Osteoblast (primary cell): ENCODE measurements at regions not wholly inside any gene's neighbourhood (a gene's known extent, or its start where the extent isn't known, plus 50 kb on each side); places are given as distances from the start of the nearest gene placed in this dataset.
A peak's percentile ranks its signal among the peaks of the same experiment; 100 is the strongest.

ENCODE experiments used
- DNase-seq: peaks from one replicate; pipeline ENCODE4 v3.0.0; 2011; ENCODE audit warnings: low spot score, mixed read lengths; ENCODE audit not compliant: insufficient read length; ENCODE audit errors: missing footprints
- H2AFZ ChIP-seq: 2 replicates; pipeline ENCODE4 v1.6.0; 2011; ENCODE audit warnings: mild to moderate bottlenecking, low read length
- H3K27ac ChIP-seq: 2 replicates; pipeline ENCODE4 v1.5.1; 2011; ENCODE audit warnings: mild to moderate bottlenecking, low read depth, low read length, moderate library complexity
- H3K27me3 ChIP-seq: 2 replicates; pipeline ENCODE4 v1.6.0; 2012; ENCODE audit warnings: mild to moderate bottlenecking, control low read depth, inconsistent platforms, low read length, moderate library complexity; ENCODE audit not compliant: insufficient read depth
- H3K36me3 ChIP-seq: 2 replicates; pipeline ENCODE4 v1.5.1; 2011; ENCODE audit warnings: mild to moderate bottlenecking, low read length, control low read depth, moderate library complexity; ENCODE audit not compliant: insufficient read depth
- H3K4me1 ChIP-seq: 2 replicates; pipeline ENCODE4 v1.5.1; 2011; ENCODE audit warnings: mild to moderate bottlenecking, low read length, control low read depth, moderate library complexity; ENCODE audit not compliant: insufficient read depth
- H3K4me2 ChIP-seq: 2 replicates; pipeline ENCODE4 v1.6.0; 2011; ENCODE audit warnings: mild to moderate bottlenecking, low read length; ENCODE audit not compliant: insufficient read depth
- H3K4me3 ChIP-seq: fragments of 200-600 bp; sonication (generic); 3 replicates; pipeline ENCODE4 v1.5.1; 2012; ENCODE audit warnings: mild to moderate bottlenecking, low read length, inconsistent platforms; ENCODE audit not compliant: insufficient read depth
- H3K79me2 ChIP-seq: 2 replicates; pipeline ENCODE4 v1.6.0; 2012; ENCODE audit warnings: mild to moderate bottlenecking, low read length, control low read depth, inconsistent platforms; ENCODE audit not compliant: insufficient read depth
- H3K9me3 ChIP-seq: 2 replicates; pipeline ENCODE4 v1.5.1; 2011; ENCODE audit warnings: low read depth, low read length, control low read depth
- H4K20me1 ChIP-seq: 2 replicates; pipeline ENCODE4 v1.6.0; 2012; ENCODE audit warnings: mild to moderate bottlenecking, low read length, control low read depth; ENCODE audit not compliant: insufficient read depth
- TF ChIP-seq, protein P1 (sequence below): IDR thresholded peaks from 2 replicates; pipeline ENCODE4 v1.5.1; 2011; ENCODE audit warnings: mild to moderate bottlenecking, low read depth, low read length, moderate library complexity; ENCODE audit errors: extremely low read depth

GRCh38 chr2:45218297-45218696 lies 209.0 kb upstream of the SIX2 start:
- H3K36me3 ChIP-seq, result no peaks in the 10 kb centered on the region
- H3K27ac ChIP-seq, result no peak overlapping the region
- H3K9me3 ChIP-seq, result no peaks in the 10 kb centered on the region
- H3K4me2 ChIP-seq, result no peak overlapping the region
- H3K27me3 ChIP-seq, result peaks cover 5% of the 10 kb centered on the region
- no peak overlapping the region for H2AFZ ChIP-seq
- peaks cover 4% of the 10 kb centered on the region for H3K4me1 ChIP-seq
- H3K79me2 ChIP-seq, result no peaks in the 10 kb centered on the region
- TF ChIP-seq, protein P1, sequence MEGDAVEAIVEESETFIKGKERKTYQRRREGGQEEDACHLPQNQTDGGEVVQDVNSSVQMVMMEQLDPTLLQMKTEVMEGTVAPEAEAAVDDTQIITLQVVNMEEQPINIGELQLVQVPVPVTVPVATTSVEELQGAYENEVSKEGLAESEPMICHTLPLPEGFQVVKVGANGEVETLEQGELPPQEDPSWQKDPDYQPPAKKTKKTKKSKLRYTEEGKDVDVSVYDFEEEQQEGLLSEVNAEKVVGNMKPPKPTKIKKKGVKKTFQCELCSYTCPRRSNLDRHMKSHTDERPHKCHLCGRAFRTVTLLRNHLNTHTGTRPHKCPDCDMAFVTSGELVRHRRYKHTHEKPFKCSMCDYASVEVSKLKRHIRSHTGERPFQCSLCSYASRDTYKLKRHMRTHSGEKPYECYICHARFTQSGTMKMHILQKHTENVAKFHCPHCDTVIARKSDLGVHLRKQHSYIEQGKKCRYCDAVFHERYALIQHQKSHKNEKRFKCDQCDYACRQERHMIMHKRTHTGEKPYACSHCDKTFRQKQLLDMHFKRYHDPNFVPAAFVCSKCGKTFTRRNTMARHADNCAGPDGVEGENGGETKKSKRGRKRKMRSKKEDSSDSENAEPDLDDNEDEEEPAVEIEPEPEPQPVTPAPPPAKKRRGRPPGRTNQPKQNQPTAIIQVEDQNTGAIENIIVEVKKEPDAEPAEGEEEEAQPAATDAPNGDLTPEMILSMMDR, result no peak
- no peak overlapping the region for H3K4me3 ChIP-seq
- DNase-seq, result no peak
- no peaks in the 10 kb centered on the region for H4K20me1 ChIP-seq

GRCh38 chr2:45216118-45216517 lies 206.9 kb upstream of the SIX2 start:
- no peak overlapping the region for H3K27ac ChIP-seq
- H3K4me3 ChIP-seq, result no peak overlapping the region
- no peaks in the 10 kb centered on the region for H3K9me3 ChIP-seq
- peaks cover 5% of the 10 kb centered on the region for H3K27me3 ChIP-seq
- DNase-seq, result no peak
- no peaks in the 10 kb centered on the region for H4K20me1 ChIP-seq
- no peaks in the 10 kb centered on the region for H3K79me2 ChIP-seq
- peaks cover 4% of the 10 kb centered on the region for H3K4me1 ChIP-seq
- no peak overlapping the region for H2AFZ ChIP-seq
- no peaks in the 10 kb centered on the region for H3K36me3 ChIP-seq
- TF ChIP-seq, protein P1, result no peak
- H3K4me2 ChIP-seq, result no peak overlapping the region

- peaks cover 5% of the 10 kb centered on the region for H3K27me3 ChIP-seq
- no peak overlapping the region for H3K4me2 ChIP-seq
- H3K79me2 ChIP-seq, result no peaks in the 10 kb centered on the region
- no peaks in the 10 kb centered on the region for H4K20me1 ChIP-seq
- H3K4me3 ChIP-seq, result no peak overlapping the region
- no peak for DNase-seq
- TF ChIP-seq, protein P1, result no peak
- H3K36me3 ChIP-seq, result no peaks in the 10 kb centered on the region
- no peak overlapping the region for H2AFZ ChIP-seq
- H3K27ac ChIP-seq, result no peak overlapping the region
- no peaks in the 10 kb centered on the region for H3K9me3 ChIP-seq
- H3K4me1 ChIP-seq, result no peaks in the 10 kb centered on the region
Measured at GRCh38 chr2:45214550-45214949, 205.3 kb upstream of the SIX2 start.

- Histone ChIP-seq H3K4me1 (no peaks in the 10 kb centered on the region), H3K9me3 (no peaks in the 10 kb centered on the region), H3K79me2 (no peaks in the 10 kb centered on the region), H4K20me1 (no peaks in the 10 kb centered on the region), H3K27me3 (peaks cover 5% of the 10 kb centered on the region), H3K36me3 (no peaks in the 10 kb centered on the region), H3K27ac (no peak overlapping the region), H2AFZ (peak overlapping the region; percentile 70), H3K4me2 (no peak overlapping the region), H3K4me3 (no peak overlapping the region)
- TF ChIP-seq, protein P1, result no peak
- DNase-seq, result no peak
Measured at GRCh38 chr2:45212953-45213635, 203.8 kb upstream of the SIX2 start.
